ENCODE measurements at regions not wholly inside any gene's neighbourhood (a gene's known extent, or its start where the extent isn't known, plus 50 kb on each side); places are given as distances from the start of the nearest gene placed in this dataset.
"Not testable (repeated sequence)": the region's sequence is repeated elsewhere in the genome, so short reads cannot be mapped to it uniquely, and the experiment has no call there.

DNA sequence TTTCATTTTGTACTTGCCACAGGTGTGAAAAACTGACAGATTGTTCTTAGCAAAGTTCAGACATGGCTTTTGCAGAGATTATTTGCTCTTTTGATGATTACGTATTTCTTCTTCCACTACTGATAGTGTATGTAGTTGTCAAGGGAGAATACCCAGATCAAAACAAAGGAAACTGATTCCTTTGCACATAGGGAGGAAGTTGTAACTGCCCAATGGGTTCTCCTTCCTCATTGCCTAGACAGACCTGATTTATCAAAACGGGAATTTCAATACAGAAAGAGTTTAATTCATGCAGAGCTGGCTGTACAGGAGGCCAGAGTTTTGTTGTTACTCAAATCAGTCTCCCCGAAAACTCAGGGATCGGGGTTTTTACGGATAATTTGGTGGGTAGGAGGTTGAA is 214.7 kb downstream of the BCAS1 start:
- DNase-seq = no peak

DNA sequence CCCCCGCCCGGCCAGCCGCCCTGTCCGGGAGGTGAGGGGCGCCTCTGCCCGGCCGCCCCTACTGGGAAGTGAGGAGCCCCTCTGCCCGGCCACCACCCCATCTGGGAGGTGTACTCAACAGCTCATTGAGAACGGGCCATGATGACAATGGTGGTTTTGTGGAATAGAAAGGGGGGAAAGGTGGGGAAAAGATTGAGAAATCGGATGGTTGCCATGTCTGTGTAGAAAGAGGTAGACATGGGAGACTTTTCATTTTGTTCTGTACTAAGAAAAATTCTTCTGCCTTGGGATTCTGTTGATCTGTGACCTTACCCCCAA is 215.8 kb downstream of the BCAS1 start:
- DNase-seq = not testable (repeated sequence)

DNA sequence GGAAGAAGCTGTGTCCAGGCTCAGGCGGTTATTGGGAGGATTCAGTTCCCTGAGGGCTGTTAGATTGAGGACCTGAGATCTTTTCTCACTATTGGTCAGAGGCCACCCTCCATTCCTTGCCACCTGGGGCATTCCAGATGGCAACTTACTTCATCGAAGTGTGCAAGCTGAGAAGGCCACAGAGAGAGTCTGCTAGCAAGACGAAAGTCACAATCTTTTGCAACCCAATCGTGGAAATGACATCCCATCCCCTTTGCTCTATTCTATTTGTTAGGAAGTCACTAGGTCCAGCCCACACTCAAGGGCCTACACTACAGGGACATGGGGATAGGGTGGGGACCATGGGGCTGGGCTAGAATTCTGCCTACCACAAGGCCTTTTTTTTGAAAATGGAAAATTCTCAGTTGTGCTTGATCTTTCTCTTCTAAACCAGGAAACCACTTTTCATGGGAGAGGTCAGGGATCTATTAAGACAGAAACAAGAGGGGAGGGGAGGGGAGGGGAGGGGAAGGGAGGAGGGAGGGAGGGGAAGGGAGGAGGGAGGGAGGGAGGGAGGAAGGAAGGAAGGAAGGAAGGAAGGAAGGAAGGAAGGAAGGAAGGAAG is 217.2 kb downstream of the BCAS1 start:
- no peak for DNase-seq

- DNase-seq = no peak
These were observed 217.7 kb downstream of the BCAS1 start for GRCh38 chr20:53852691-53853090.

- no peak for DNase-seq
These were observed 218.4 kb downstream of the BCAS1 start for GRCh38 chr20:53852014-53852413.

DNA sequence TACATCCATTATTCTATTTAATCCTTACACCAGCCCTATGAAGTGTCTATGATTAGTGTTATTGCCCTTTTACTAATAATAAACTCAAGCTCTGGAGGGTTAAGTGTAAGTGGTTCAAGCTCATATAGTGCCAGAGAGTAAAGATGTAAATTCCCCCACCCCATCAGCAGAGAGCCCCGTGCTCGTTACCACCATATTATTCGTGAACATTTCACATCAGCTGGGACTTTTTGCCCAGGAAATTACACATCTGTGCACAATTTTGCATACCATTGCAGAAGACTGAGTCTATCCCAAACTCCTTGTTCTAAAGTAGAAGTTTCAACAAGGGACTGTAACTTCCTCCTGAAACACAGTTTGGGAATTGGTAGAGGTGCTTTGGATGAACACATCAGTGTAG is 220.1 kb downstream of the BCAS1 start:
- no peak for DNase-seq

DNA sequence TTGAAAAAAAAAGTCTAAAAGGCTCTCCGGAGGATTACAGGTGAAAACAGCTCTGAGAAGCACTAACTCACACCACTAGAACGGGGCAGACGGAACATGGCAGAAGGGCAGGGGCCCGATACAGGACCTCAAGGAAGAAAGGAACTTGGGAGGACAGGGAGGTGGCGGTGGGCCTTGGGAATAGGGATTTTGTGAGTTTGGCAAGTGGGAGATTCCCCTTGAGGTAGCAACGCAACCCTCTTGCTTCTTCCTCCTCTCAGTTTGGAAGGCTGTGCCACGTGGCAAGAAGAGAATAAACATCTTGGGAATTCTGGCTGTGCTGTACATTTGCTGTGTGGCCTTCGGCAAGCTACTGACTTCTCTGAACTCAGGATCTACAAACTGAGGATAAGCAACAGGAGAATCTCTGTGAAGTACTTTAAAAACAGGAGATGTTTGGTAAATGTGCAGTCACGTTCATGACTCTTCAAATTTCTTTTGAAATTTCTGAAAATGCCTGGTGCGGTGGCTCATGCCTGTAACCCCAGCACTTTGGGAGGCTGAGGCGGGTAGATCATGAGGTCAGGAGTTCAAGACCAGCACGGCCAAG is 220.8 kb downstream of the BCAS1 start:
- DNase-seq = no peak

DNA sequence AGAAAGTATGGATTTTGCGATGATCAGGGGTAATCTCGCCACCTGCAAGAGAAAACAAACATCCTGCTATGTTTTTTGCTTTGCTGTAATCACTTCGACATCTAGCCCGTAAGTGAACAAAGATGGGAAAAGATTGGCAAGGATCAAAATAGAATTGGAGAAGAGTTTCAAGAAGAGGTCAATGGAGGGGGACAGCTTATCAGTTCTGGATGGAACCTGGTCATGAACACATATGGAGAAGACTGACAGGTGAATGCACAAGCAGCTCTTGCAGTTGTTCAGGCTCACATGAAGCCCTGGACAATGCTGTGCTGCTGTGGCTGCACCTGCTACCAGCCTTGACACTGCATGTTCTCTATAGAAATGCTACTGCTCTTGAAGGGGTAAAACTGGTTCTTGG is 222.1 kb downstream of the BCAS1 start:
- DNase-seq = no peak

DNA sequence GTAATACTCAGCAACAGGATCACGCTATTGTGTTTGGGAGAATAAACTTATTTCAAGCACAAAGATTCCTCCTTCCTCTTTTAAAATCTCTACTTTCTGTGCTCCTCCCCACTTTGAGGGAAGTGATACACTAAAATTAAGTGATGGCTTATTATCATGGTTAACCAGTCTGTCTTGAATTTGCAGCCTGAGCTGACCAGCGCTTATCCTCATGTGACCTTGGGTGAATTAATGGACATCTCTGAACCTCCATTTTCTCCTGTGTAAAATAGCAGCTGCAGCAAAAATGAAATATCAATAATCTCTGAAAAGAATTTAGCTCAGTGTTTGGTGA is 222.6 kb downstream of the BCAS1 start:
- no peak for DNase-seq

GRCh38 chr20:53847139-53847836 is 223.1 kb downstream of the BCAS1 start:
- no peak for DNase-seq

DNA sequence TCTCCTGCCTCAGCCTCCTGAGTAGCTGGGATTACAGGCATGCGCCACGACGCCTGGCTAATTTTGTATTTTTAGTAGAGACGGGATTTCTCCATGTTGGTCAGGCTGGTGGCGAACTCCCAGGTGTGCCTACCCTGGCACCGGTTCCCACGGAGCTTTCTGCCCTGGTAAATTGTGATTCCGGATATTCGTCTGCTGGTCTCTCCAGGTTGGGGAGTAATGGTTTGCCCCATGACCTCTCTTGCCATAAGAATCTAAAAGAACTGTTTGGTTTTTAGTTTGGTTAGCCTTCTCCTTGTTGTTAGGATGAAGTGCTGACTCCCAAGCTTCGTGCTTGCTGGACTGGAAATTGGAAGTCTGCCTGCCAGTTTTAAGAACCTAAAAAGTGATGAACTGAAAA is 223.8 kb downstream of the BCAS1 start:
- DNase-seq = no peak

DNA sequence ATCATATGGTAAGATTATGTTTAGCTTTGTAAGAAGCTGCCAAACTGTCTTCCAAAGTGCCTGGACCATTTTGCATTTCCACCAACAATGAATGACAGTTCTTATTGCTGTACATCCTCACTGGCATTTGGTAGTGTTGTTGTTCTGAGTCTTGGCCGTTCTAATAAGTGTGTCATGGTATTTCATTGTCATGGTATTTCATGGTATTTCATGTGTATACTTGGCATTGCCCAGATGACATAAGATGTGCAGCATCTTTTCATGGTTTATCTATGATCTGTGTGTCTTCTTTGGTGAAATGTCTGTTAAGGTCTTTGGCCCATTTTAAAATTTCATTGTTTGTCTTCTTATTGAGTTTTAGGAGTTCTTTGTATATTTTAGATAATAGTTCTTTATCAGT is 224.4 kb downstream of the BCAS1 start:
- no peak for DNase-seq

- DNase-seq = no peak
These were observed 226.1 kb downstream of the BCAS1 start for GRCh38 chr20:53844259-53844658.

GRCh38 chr20:53843645-53844044 is 226.7 kb downstream of the BCAS1 start:
- DNase-seq = no peak

- DNase-seq = no peak
These were observed 227.9 kb downstream of the BCAS1 start for GRCh38 chr20:53842301-53843099.

GRCh38 chr20:53841741-53842140 is 228.7 kb downstream of the BCAS1 start:
- no peak for DNase-seq

DNA sequence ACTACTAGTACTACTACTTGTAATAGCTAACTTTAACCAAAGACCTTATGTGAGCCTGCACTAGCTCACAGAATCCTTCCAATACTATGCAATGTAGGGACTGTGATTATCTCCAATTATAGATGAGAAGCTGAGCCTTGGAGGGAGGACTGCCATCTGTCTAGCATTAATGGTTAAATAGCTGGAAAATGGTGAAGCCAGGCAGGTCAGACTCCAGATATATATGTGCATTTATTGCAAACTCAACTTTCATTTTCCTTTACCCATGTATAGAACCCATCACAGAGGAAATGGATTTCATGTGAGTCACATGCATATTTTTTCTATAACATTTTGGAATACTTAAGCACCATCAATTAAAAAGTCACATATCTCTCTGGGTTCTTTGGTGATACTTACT is 229.9 kb downstream of the BCAS1 start:
- DNase-seq = no peak

DNA sequence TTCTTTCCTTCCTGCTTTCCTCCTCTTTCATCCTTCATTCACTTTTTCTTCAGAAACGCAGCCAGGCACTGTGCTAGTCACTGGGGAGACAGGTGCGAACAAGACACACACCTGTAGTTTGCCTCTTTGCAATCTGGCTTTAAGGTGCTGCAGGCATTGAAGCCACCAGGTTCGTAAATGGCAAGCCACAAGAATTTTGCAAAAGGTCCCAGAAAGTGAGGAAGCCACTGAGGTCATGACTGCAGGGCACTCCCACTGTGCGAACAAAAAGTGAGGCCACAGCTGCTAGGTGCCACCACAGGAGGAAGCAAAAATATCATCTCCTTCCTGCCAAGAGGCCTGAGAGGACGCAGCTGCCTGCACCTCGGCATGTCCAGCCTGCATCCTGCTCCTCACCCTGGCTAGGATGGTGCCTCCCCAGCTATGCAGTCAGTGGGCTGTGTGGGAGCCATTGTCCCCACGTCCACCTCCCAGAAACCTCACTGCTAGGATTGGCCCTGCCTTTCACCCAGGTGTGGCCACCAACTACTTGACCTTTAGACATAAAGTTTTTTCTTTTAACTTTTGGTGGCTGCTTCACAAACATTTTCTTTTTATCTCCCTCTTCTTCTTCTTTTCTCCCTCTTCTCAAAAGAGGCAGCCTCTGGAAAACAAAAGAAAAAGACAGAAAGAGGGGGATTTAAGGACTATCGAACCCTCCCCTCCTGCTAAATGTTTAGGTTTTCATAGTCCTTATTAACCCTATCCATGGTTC is 230.8 kb downstream of the BCAS1 start:
- no peak for DNase-seq

- DNase-seq = no peak
These were observed 232.0 kb downstream of the BCAS1 start for GRCh38 chr20:53838311-53838868.

DNA sequence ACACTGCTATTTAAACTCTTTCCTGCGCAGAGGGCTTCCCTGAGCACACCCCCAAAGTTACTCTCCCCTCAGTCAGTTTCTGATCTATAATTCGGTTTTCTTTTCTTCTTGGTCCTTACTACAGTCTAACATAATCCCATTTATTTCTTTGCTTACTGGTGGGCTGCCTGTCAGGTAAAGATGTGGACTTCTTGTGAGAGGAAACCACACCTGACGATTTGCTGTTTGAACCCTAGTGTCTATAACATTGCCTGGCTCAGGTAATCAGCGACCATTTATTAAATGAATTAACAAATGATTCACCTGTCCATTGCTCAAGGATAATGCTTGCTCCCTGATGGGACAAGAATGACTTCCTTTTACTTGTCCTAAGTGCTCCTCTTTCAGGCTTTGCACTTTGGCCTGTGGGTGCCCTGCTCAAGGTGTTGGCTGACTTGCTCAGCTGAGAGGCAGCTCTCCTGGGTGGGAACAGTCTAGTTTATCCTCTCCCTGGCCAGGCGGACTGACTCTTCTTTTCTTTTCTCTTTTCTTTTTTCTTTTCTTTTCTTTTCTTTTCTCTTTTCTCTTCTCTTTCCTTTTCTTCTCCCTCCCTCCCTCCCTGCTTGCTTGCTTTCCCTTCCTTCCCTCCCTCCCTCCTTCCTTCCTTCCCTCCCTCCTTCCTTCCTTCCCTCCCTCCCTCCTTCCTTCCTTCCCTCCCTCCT is 233.1 kb downstream of the BCAS1 start:
- DNase-seq = no peak

GRCh38 chr20:53834749-53835148 is 235.6 kb downstream of the BCAS1 start:
- DNase-seq = no peak

GRCh38 chr20:53834062-53834442 is 236.3 kb downstream of the BCAS1 start:
- no peak for DNase-seq

Measured in NCI-H187 (cell line).